Left lung (tissue), 4 donors: ENCODE measurements at regions not wholly inside any gene's neighbourhood (a gene's known extent, or its start where the extent isn't known, plus 50 kb on each side); places are given as distances from the start of the nearest gene placed in this dataset.

Experiments
- ATAC-seq: fragments of 200-7000 bp; cut with Tn5 transposase; one replicate; pipeline ENCODE4 v1.9.1; 2020; ENCODE audit warnings: moderate library complexity
- DNase-seq, 4 donors: peaks; one replicate each; pipeline ENCODE4 v3.0.0-alpha.2; 2013 to 2020
- H3K27ac ChIP-seq, 2 donors: fragments of 200-600 bp; sonication (generic) in 1 of 2; one replicate each; pipeline versions ENCODE4 v1.5.0 to v1.8.0; 2020 to 2021
- H3K27me3 ChIP-seq, 2 donors: fragments of 200-600 bp; sonication (generic) in 1 of 2; one replicate each; pipeline versions ENCODE4 v1.5.0 to v1.8.0; 2020 to 2021
- H3K36me3 ChIP-seq, 2 donors: fragments of 200-600 bp; sonication (generic) in 1 of 2; one replicate each; pipeline versions ENCODE4 v1.5.0 to v1.8.0; 2020 to 2021
- H3K4me1 ChIP-seq, 2 donors: fragments of 200-600 bp; one replicate each; pipeline ENCODE4 v1.8.0; 2021
- H3K4me3 ChIP-seq, 2 donors: fragments of 200-600 bp; sonication (generic) in 1 of 2; one replicate each; pipeline versions ENCODE4 v1.5.0 to v1.8.0; 2020 to 2021; ENCODE audit warnings: mild to moderate bottlenecking in 1 of 2
- H3K9me3 ChIP-seq, 2 donors: fragments of 200-600 bp; sonication (generic) in 1 of 2; one replicate each; pipeline versions ENCODE4 v1.5.0 to v1.8.0; 2020 to 2021
- CTCF ChIP-seq, 2 donors: fragments of 200-600 bp; sonication (generic) in 1 of 2; IDR thresholded peaks; one replicate each; pipeline versions ENCODE4 v1.5.0 to v1.8.0; 2021; ENCODE audit warnings: antibody characterized with exemption in 2 of 2
- intact Hi-C, 2 donors: fragments of 100-400 bp; cut with DNase I; formaldehyde crosslinking; loops; one replicate each; pipeline versions ENCODE4 v1.11.2 to v1.14.2; 2022
- donor health status: DM: no; HTN: yes; CAD: no.
- donor health status: DM: no; HTN: no; CAD: no.

GRCh38 chr22:34534101-34534500 lies 531.9 kb upstream of the ISX start:
- DNase-seq (no peak), ATAC-seq (no peak)
- intact Hi-C loops: no loop called here
- H3K4me3 ChIP-seq: no peak overlapping the region
- H3K27me3 ChIP-seq: no peaks in the 10 kb centered on the region
- H3K4me1 ChIP-seq: no peaks in the 10 kb centered on the region
- no peaks in the 10 kb centered on the region for H3K36me3 ChIP-seq
- H3K9me3 ChIP-seq: peaks cover 0 to 4% of the 10 kb centered on the region in 2 donors
- no peak overlapping the region for H3K27ac ChIP-seq
- TF ChIP-seq CTCF (IDR thresholded peaks at IDR 0.05): no peak

- no peak for ATAC-seq
- H3K4me1 ChIP-seq: no peaks in the 10 kb centered on the region
- no peak overlapping the region for H3K27ac ChIP-seq
- no peak overlapping the region for H3K4me3 ChIP-seq
- peaks cover 0 to 10% of the 10 kb centered on the region in 2 donors for H3K27me3 ChIP-seq
- H3K36me3 ChIP-seq: no peaks in the 10 kb centered on the region
- H3K9me3 ChIP-seq: peaks cover 0 to 13% of the 10 kb centered on the region in 2 donors
- TF ChIP-seq CTCF (IDR thresholded peaks at IDR 0.05): no peak
- DNase-seq: no peak
- intact Hi-C loops: no loop called here
Measured at GRCh38 chr22:34567367-34567766, 498.6 kb upstream of the ISX start.

GRCh38 chr22:34570408-34570807 lies 495.6 kb upstream of the ISX start:
- ATAC-seq: no peak
- Histone ChIP-seq H3K4me1 (no peaks in the 10 kb centered on the region), H3K9me3 (peaks cover 0 to 13% of the 10 kb centered on the region in 2 donors), H3K27me3 (no peaks in the 10 kb centered on the region), H3K36me3 (no peaks in the 10 kb centered on the region), H3K27ac (no peak overlapping the region), H3K4me3 (no peak overlapping the region)
- intact Hi-C loops: no loop called here
- no peak for DNase-seq
- no peak for TF ChIP-seq CTCF (IDR thresholded peaks at IDR 0.05)

- H3K4me1 ChIP-seq: no peaks in the 10 kb centered on the region
- H3K4me3 ChIP-seq: no peak overlapping the region
- H3K27ac ChIP-seq: no peak overlapping the region
- H3K27me3 ChIP-seq: peaks cover 0 to 6% of the 10 kb centered on the region in 2 donors
- peaks cover 0 to 11% of the 10 kb centered on the region in 2 donors for H3K9me3 ChIP-seq
- DNase-seq (no peak), ATAC-seq (no peak)
- H3K36me3 ChIP-seq: no peaks in the 10 kb centered on the region
- no peak for TF ChIP-seq CTCF (IDR thresholded peaks at IDR 0.05)
- intact Hi-C loops: no loop called here
Measured at GRCh38 chr22:34579519-34579918, 486.4 kb upstream of the ISX start.

- ATAC-seq (no peak), DNase-seq (no peak)
- no peak overlapping the region for H3K27ac ChIP-seq
- no peak for TF ChIP-seq CTCF (IDR thresholded peaks at IDR 0.05)
- peaks cover 0 to 5% of the 10 kb centered on the region in 2 donors for H3K27me3 ChIP-seq
- H3K4me1 ChIP-seq: no peaks in the 10 kb centered on the region
- intact Hi-C loops: no loop called here
- H3K36me3 ChIP-seq: no peaks in the 10 kb centered on the region
- H3K9me3 ChIP-seq: peaks cover 0 to 8% of the 10 kb centered on the region in 2 donors
- H3K4me3 ChIP-seq: no peak overlapping the region
Measured at GRCh38 chr22:34587357-34588356, 478.3 kb upstream of the ISX start.
